ENCODE measurements at regions not wholly inside any gene's neighbourhood (a gene's known extent, or its start where the extent isn't known, plus 50 kb on each side); places are given as distances from the start of the nearest gene placed in this dataset.

- H3K4me3 ChIP-seq (ENCODE audit: control insufficient read depth in 2 of 3, extremely low read depth in 1 of 3, insufficient read depth in 2 of 3, low read depth in 1 of 3, low read length in 3 of 3), result peak overlapping the region in 1 of 3 experiments; percentile 32
- H3K36me3 ChIP-seq (ENCODE audit: control insufficient read depth in 2 of 2, extremely low read depth in 1 of 2, insufficient read depth in 2 of 2, low read length in 2 of 2), result no peaks in the 10 kb centered on the region
- no peaks in the 10 kb centered on the region for H3K79me2 ChIP-seq (ENCODE audit: control insufficient read depth, insufficient read depth, low read length)
- peak overlapping the region; percentile 91 for H2AFZ ChIP-seq (ENCODE audit: control insufficient read depth, low read length)
- H3K9ac ChIP-seq (ENCODE audit: control insufficient read depth, extremely low read depth, insufficient read depth, low read length), result no peak overlapping the region
- TF ChIP-seq EZH2 (IDR thresholded peaks at IDR 0.05; ENCODE audit: low read length), result no peak
- no peak for TF ChIP-seq CTCF (optimal IDR thresholded peaks at IDR 0.05 in 1 of 3, IDR thresholded peaks at IDR 0.05 in 1 of 3, conservative IDR thresholded peaks at IDR 0.05 in 1 of 3; ENCODE audit: extremely low read depth in 1 of 3, insufficient read depth in 2 of 3, low read length in 3 of 3)
- dilution Hi-C loops (cut with MboI; ENCODE audit: extremely low pct_ligation_motif_present, low sequenced_read_pairs), result no loop called here
- DNase-seq (ENCODE audit: low read depth, low spot score) (no peak), FAIRE-seq (peak; percentile 56)
- no peak overlapping the region for H3K27ac ChIP-seq (ENCODE audit: control insufficient read depth, insufficient read depth, low read length)
- no peaks in the 10 kb centered on the region for H3K9me1 ChIP-seq (ENCODE audit: control insufficient read depth, extremely low read depth, insufficient read depth, low read length)
- H3K27me3 ChIP-seq (ENCODE audit: control insufficient read depth, extremely low read depth, insufficient read depth, low read length), result no peaks in the 10 kb centered on the region
- no peaks in the 10 kb centered on the region for H4K20me1 ChIP-seq (ENCODE audit: control insufficient read depth, extremely low read depth, insufficient read depth, low read length)
- peaks cover 8% of the 10 kb centered on the region for H3K4me1 ChIP-seq (ENCODE audit: control insufficient read depth, extremely low read depth, insufficient read depth, low read length)
- peak overlapping the region; percentile 76 for H3K4me2 ChIP-seq (ENCODE audit: control insufficient read depth, extremely low read depth, insufficient read depth, low read depth, low read length)
- no peaks in the 10 kb centered on the region for H3K9me3 ChIP-seq (ENCODE audit: control insufficient read depth, low read depth, low read length)
Measured at GRCh38 chr6:21808045-21808470, 214.5 kb downstream of the SOX4 start.

- H4K20me1 ChIP-seq (ENCODE audit: control insufficient read depth, extremely low read depth, insufficient read depth, low read length), result no peaks in the 10 kb centered on the region
- no peaks in the 10 kb centered on the region for H3K36me3 ChIP-seq (ENCODE audit: control insufficient read depth in 2 of 2, extremely low read depth in 1 of 2, insufficient read depth in 2 of 2, low read length in 2 of 2)
- no peaks in the 10 kb centered on the region for H3K79me2 ChIP-seq (ENCODE audit: control insufficient read depth, insufficient read depth, low read length)
- peak; percentile 46 for FAIRE-seq
- TF ChIP-seq CTCF (optimal IDR thresholded peaks at IDR 0.05 in 1 of 3, IDR thresholded peaks at IDR 0.05 in 1 of 3, conservative IDR thresholded peaks at IDR 0.05 in 1 of 3; ENCODE audit: extremely low read depth in 1 of 3, insufficient read depth in 2 of 3, low read length in 3 of 3) (no peak), EZH2 (IDR thresholded peaks at IDR 0.05; ENCODE audit: low read length) (no peak)
- H3K9ac ChIP-seq (ENCODE audit: control insufficient read depth, extremely low read depth, insufficient read depth, low read length), result no peak overlapping the region
- no peak overlapping the region for H3K27ac ChIP-seq (ENCODE audit: control insufficient read depth, insufficient read depth, low read length)
- H3K27me3 ChIP-seq (ENCODE audit: control insufficient read depth, extremely low read depth, insufficient read depth, low read length), result no peaks in the 10 kb centered on the region
- dilution Hi-C loops (cut with MboI; ENCODE audit: extremely low pct_ligation_motif_present, low sequenced_read_pairs), result no loop called here
- H3K4me3 ChIP-seq (ENCODE audit: control insufficient read depth in 2 of 3, extremely low read depth in 1 of 3, insufficient read depth in 2 of 3, low read depth in 1 of 3, low read length in 3 of 3), result peak overlapping the region in 2 of 3 experiments; percentile 32 to 34
- DNase-seq (ENCODE audit: low read depth, low spot score), result no peak
- no peaks in the 10 kb centered on the region for H3K9me3 ChIP-seq (ENCODE audit: control insufficient read depth, low read depth, low read length)
- no peaks in the 10 kb centered on the region for H3K9me1 ChIP-seq (ENCODE audit: control insufficient read depth, extremely low read depth, insufficient read depth, low read length)
- peak overlapping the region; percentile 76 for H3K4me2 ChIP-seq (ENCODE audit: control insufficient read depth, extremely low read depth, insufficient read depth, low read depth, low read length)
- H3K4me1 ChIP-seq (ENCODE audit: control insufficient read depth, extremely low read depth, insufficient read depth, low read length), result peaks cover 8% of the 10 kb centered on the region
- peak overlapping the region; percentile 91 for H2AFZ ChIP-seq (ENCODE audit: control insufficient read depth, low read length)
Measured at GRCh38 chr6:21808551-21809242, 215.1 kb downstream of the SOX4 start.

All from keratinocyte (primary cell).